Neural cell (in vitro differentiated cells): ENCODE measurements at regions not wholly inside any gene's neighbourhood (a gene's known extent, or its start where the extent isn't known, plus 50 kb on each side); places are given as distances from the start of the nearest gene placed in this dataset.

Source experiments
- H2AFZ ChIP-seq: fragments of 200-600, 300-800 bp; sonication (generic), shearing (Covaris generic); 2 replicates; pipeline ENCODE4 v1.6.0; 2014; ENCODE audit warnings: low read depth, mild to moderate bottlenecking, antibody characterized with exemption, low read length, moderate library complexity
- H3F3A ChIP-seq: fragments of 200-600 bp; shearing (Covaris generic); 2 replicates; pipeline ENCODE4 v1.6.1; 2016; ENCODE audit warnings: mild to moderate bottlenecking, moderate library complexity, mixed read lengths, antibody characterized with exemption, low read length; ENCODE audit not compliant: insufficient read depth, poor library complexity, severe bottlenecking
- H3K27ac ChIP-seq: fragments of 200-600, 300-800 bp; sonication (generic), shearing (Covaris generic); 2 replicates; pipeline ENCODE4 v1.5.1; 2014; ENCODE audit warnings: mild to moderate bottlenecking, low read length, moderate library complexity
- H3K27me3 ChIP-seq: fragments of 300-800, 200-600 bp; sonication (generic), shearing (Covaris generic); 2 replicates; pipeline ENCODE4 v1.6.0; 2014; ENCODE audit warnings: mild to moderate bottlenecking, low read depth, low read length, moderate library complexity; ENCODE audit not compliant: insufficient read depth
- H3K36me3 ChIP-seq: fragments of 300-800, 200-600 bp; sonication (generic), shearing (Covaris generic); 2 replicates; pipeline ENCODE4 v1.5.1; 2014; ENCODE audit warnings: mild to moderate bottlenecking, antibody characterized with exemption, low read length, moderate library complexity; ENCODE audit not compliant: insufficient read depth
- H3K4me2 ChIP-seq: fragments of 300-800, 200-600 bp; sonication (generic), shearing (Covaris generic); 2 replicates; pipeline ENCODE4 v1.6.0; 2014; ENCODE audit warnings: mild to moderate bottlenecking, low read length
- H3K4me3 ChIP-seq: fragments of 300-800, 200-600 bp; sonication (generic), shearing (Covaris generic); 2 replicates; pipeline ENCODE4 v1.5.1; 2014; ENCODE audit warnings: mild to moderate bottlenecking, low read length, moderate library complexity
- H3K79me2 ChIP-seq: fragments of 200-600 bp; shearing (Covaris generic); replicated peaks from 2 replicates; pipeline ENCODE4 v1.6.0; 2014; ENCODE audit warnings: mild to moderate bottlenecking, low read length, moderate library complexity; ENCODE audit not compliant: insufficient read depth
- H3K9ac ChIP-seq: fragments of 300-800, 200-600 bp; sonication (generic), shearing (Covaris generic); 2 replicates; pipeline ENCODE4 v1.6.1; 2016; ENCODE audit warnings: mild to moderate bottlenecking, low read length, mixed read lengths
- H3K9me2 ChIP-seq: fragments of 200-600 bp; shearing (Covaris generic); 2 replicates; pipeline ENCODE4 v1.6.1; 2016; ENCODE audit warnings: mild to moderate bottlenecking, low read length, mixed read lengths; ENCODE audit not compliant: insufficient read depth
- H3K9me3 ChIP-seq: fragments of 200-600, 300-800 bp; sonication (generic), shearing (Covaris generic); 2 replicates; pipeline ENCODE4 v1.6.1; 2016; ENCODE audit warnings: mild to moderate bottlenecking, mixed run types, low read length, moderate library complexity, mixed read lengths
- H4K20me1 ChIP-seq: fragments of 200-600 bp; shearing (Covaris generic); 2 replicates; pipeline ENCODE4 v1.6.1; 2016; ENCODE audit warnings: mild to moderate bottlenecking, mixed run types; ENCODE audit not compliant: insufficient read depth
- CTCF ChIP-seq: fragments of 450-650 bp; IDR thresholded peaks from 2 replicates; pipeline ENCODE4 v1.5.1; 2014; ENCODE audit warnings: antibody characterized with exemption, mild to moderate bottlenecking, moderate library complexity; ENCODE audit not compliant: poor library complexity, severe bottlenecking
- EP300 ChIP-seq: fragments of 450-650 bp; conservative IDR thresholded peaks from 2 replicates; pipeline ENCODE4 v1.6.1; 2014; ENCODE audit warnings: antibody characterized with exemption, mild to moderate bottlenecking, moderate library complexity; ENCODE audit not compliant: poor library complexity, severe bottlenecking
- EZH2 ChIP-seq: fragments of 200-600, 300-800 bp; shearing (Covaris generic), sonication (generic); IDR thresholded peaks from 2 replicates; pipeline ENCODE4 v1.6.1; 2014; ENCODE audit warnings: antibody characterized with exemption, low read length, borderline replicate concordance, mild to moderate bottlenecking; ENCODE audit not compliant: insufficient read depth, poor library complexity, severe bottlenecking
- MXI1 ChIP-seq: fragments of 450-650 bp; conservative IDR thresholded peaks from 2 replicates; pipeline ENCODE4 v1.6.1; 2014; ENCODE audit warnings: antibody characterized with exemption, mild to moderate bottlenecking; ENCODE audit not compliant: poor library complexity, severe bottlenecking
- POLR2AphosphoS5 ChIP-seq: IDR thresholded peaks from 2 replicates; pipeline ENCODE4 v1.6.1; 2012
- RAD21 ChIP-seq: fragments of 450-650 bp; conservative IDR thresholded peaks from 2 replicates; pipeline ENCODE4 v1.6.1; 2014; ENCODE audit warnings: antibody characterized with exemption, mild to moderate bottlenecking, moderate library complexity
- REST ChIP-seq: IDR thresholded peaks from 2 replicates; pipeline ENCODE4 v1.6.1; 2012; ENCODE audit warnings: borderline replicate concordance
- SMC3 ChIP-seq: fragments of 450-650 bp; conservative IDR thresholded peaks from 2 replicates; pipeline ENCODE4 v1.6.1; 2014; ENCODE audit warnings: antibody characterized with exemption, mild to moderate bottlenecking, moderate library complexity; ENCODE audit not compliant: poor library complexity
- TAF1 ChIP-seq: IDR thresholded peaks from 2 replicates; pipeline ENCODE4 v1.6.1; 2012; ENCODE audit warnings: low read depth

GRCh38 chr18:11237066-11237465 lies 87.7 kb upstream of the PIEZO2 start:
- no peaks in the 10 kb centered on the region for H3K9me2 ChIP-seq
- no peak overlapping the region for H3K9ac ChIP-seq
- H3K36me3 ChIP-seq = no peaks in the 10 kb centered on the region
- H3K27ac ChIP-seq = no peak overlapping the region
- H2AFZ ChIP-seq = no peak overlapping the region
- no peaks in the 10 kb centered on the region for H3K9me3 ChIP-seq
- no peaks in the 10 kb centered on the region for H3F3A ChIP-seq
- no peaks in the 10 kb centered on the region for H4K20me1 ChIP-seq
- H3K27me3 ChIP-seq = no peaks in the 10 kb centered on the region
- no peaks in the 10 kb centered on the region for H3K79me2 ChIP-seq
- H3K4me2 ChIP-seq = no peak overlapping the region
- TF ChIP-seq RAD21 (no peak), SMC3 (no peak), TAF1 (no peak), REST (no peak), EP300 (no peak), POLR2AphosphoS5 (no peak), CTCF (no peak), EZH2 (no peak), MXI1 (no peak)
- H3K4me3 ChIP-seq = no peak overlapping the region

GRCh38 chr18:11224153-11224552 lies 74.8 kb upstream of the PIEZO2 start:
- Histone ChIP-seq H3K9ac (no peak overlapping the region), H3K79me2 (no peaks in the 10 kb centered on the region), H3K36me3 (no peaks in the 10 kb centered on the region), H3K4me3 (no peak overlapping the region), H2AFZ (no peak overlapping the region), H3K9me2 (no peaks in the 10 kb centered on the region), H3F3A (no peaks in the 10 kb centered on the region), H4K20me1 (no peaks in the 10 kb centered on the region), H3K9me3 (no peaks in the 10 kb centered on the region), H3K27ac (no peak overlapping the region), H3K4me2 (no peak overlapping the region), H3K27me3 (no peaks in the 10 kb centered on the region)
- TF ChIP-seq RAD21 (no peak), TAF1 (no peak), MXI1 (no peak), REST (no peak), EP300 (no peak), EZH2 (no peak), CTCF (no peak), SMC3 (no peak), POLR2AphosphoS5 (no peak)
